Endothelial cell of umbilical vein (primary cell): ENCODE measurements at regions not wholly inside any gene's neighbourhood (a gene's known extent, or its start where the extent isn't known, plus 50 kb on each side); places are given as distances from the start of the nearest gene placed in this dataset.

ENCODE experiments used
- BruUV-seq: library from RNA; stranded (reverse); fragments of 400-500 nt; replicated peaks from 2 replicates; lab custom pipeline; 2021; lab: Mats Ljungman, UMichigan
- CTCF ChIA-PET: fragments of 300-600, 350-600 bp; sonication (Branson Sonifier 250); formaldehyde crosslinking; loops from one replicate; lab custom pipeline; 2021; ENCODE audit warnings: antibody characterized with exemption, inconsistent platforms; lab: Charles Lee
- POLR2A ChIA-PET: fragments of 300-600, 350-600 bp; sonication (Branson Sonifier 250); formaldehyde crosslinking; loops from one replicate; lab custom pipeline; 2021; ENCODE audit warnings: antibody characterized with exemption, inconsistent platforms; lab: Charles Lee
- DNase-seq: peaks from one replicate; pipeline ENCODE4 v3.0.0-alpha.2; 2011; ENCODE audit warnings: low read depth, low spot score
- FAIRE-seq: peaks from 2 replicates; lab custom pipeline; 2011; peaks lifted over from hg19 to GRCh38; lab: Jason Lieb, UNC
- H2AFZ ChIP-seq: 2 replicates; pipeline ENCODE4 v1.6.0; 2012; ENCODE audit warnings: low read depth, low read length, control low read depth, inconsistent platforms
- H3K27ac ChIP-seq: 2 replicates; pipeline ENCODE4 v1.5.1; 2011; ENCODE audit warnings: low read depth, mild to moderate bottlenecking, control low read depth, low read length, moderate library complexity; ENCODE audit not compliant: insufficient read depth
- H3K27me3 ChIP-seq, 2 experiments: 2 replicates each; pipeline versions ENCODE4 v1.6.0 to v1.6.1; 2011; ENCODE audit warnings: low read length in 2 of 2, mixed read lengths in 1 of 2; ENCODE audit not compliant: control insufficient read depth in 2 of 2, insufficient read depth in 2 of 2
- H3K36me3 ChIP-seq, 2 experiments: 2 replicates in 1 of 2; 3 replicates in 1 of 2; pipeline ENCODE4 v1.5.1; 2011; ENCODE audit warnings: low read length in 2 of 2, mild to moderate bottlenecking in 1 of 2, moderate library complexity in 1 of 2; ENCODE audit not compliant: control insufficient read depth in 2 of 2, insufficient read depth in 2 of 2; ENCODE audit errors: extremely low read depth in 1 of 2
- H3K4me1 ChIP-seq: 3 replicates; pipeline ENCODE4 v1.5.1; 2011; ENCODE audit warnings: mild to moderate bottlenecking, low read length; ENCODE audit not compliant: control insufficient read depth, insufficient read depth; ENCODE audit errors: extremely low read depth
- H3K4me2 ChIP-seq: 2 replicates; pipeline ENCODE4 v1.6.1; 2011; ENCODE audit warnings: low read length, control low read depth, mixed read lengths; ENCODE audit not compliant: insufficient read depth
- H3K4me3 ChIP-seq, 3 experiments: fragments of 200-600 bp in 1 of 3; sonication (generic), shearing (Covaris generic) in 1 of 3; replicated peaks in 1 of 3; 2 replicates each; pipeline ENCODE4 v1.5.1; 2011 to 2016; ENCODE audit warnings: control low read depth in 3 of 3, low read length in 3 of 3, mild to moderate bottlenecking in 2 of 3, inconsistent platforms in 1 of 3, low read depth in 1 of 3, moderate library complexity in 1 of 3; ENCODE audit not compliant: insufficient read depth in 1 of 3
- H3K79me2 ChIP-seq: 2 replicates; pipeline ENCODE4 v1.6.0; 2012; ENCODE audit warnings: low read length, inconsistent platforms; ENCODE audit not compliant: control insufficient read depth, insufficient read depth
- H3K9ac ChIP-seq: replicated peaks from 2 replicates; pipeline ENCODE3; 2011; ENCODE audit warnings: low read length, control low read depth; ENCODE audit not compliant: insufficient read depth; ENCODE audit errors: extremely low read depth
- H3K9me1 ChIP-seq: replicated peaks from 3 replicates; pipeline ENCODE4 v1.6.0; 2011; ENCODE audit warnings: mild to moderate bottlenecking, low read length; ENCODE audit not compliant: control insufficient read depth, insufficient read depth; ENCODE audit errors: extremely low read depth
- H3K9me3 ChIP-seq: replicated peaks from 2 replicates; pipeline ENCODE4 v1.5.1; 2012; ENCODE audit warnings: low read length, inconsistent platforms; ENCODE audit not compliant: control insufficient read depth, insufficient read depth
- H4K20me1 ChIP-seq: replicated peaks from 2 replicates; pipeline ENCODE3; 2011; ENCODE audit warnings: mild to moderate bottlenecking, low read length; ENCODE audit not compliant: control insufficient read depth, insufficient read depth; ENCODE audit errors: extremely low read depth
- EZH2 ChIP-seq: IDR thresholded peaks from 2 replicates; pipeline ENCODE4 v1.6.1; 2012; ENCODE audit warnings: borderline replicate concordance, low read depth, mild to moderate bottlenecking, moderate library complexity, low read length, inconsistent platforms; ENCODE audit not compliant: severe bottlenecking
- FOS ChIP-seq: IDR thresholded peaks from 2 replicates; pipeline ENCODE4 v1.6.1; 2011; ENCODE audit warnings: mild to moderate bottlenecking, low read length, moderate library complexity, borderline replicate concordance; ENCODE audit not compliant: insufficient read depth
- GATA2 ChIP-seq: IDR thresholded peaks from 2 replicates; pipeline ENCODE4 v1.7.0; 2011; ENCODE audit warnings: low read depth, mild to moderate bottlenecking, moderate library complexity, mixed read lengths, low read length; ENCODE audit not compliant: insufficient read length, insufficient read depth
- JUN ChIP-seq: IDR thresholded peaks from 2 replicates; pipeline ENCODE4 v1.6.1; 2011; ENCODE audit warnings: borderline replicate concordance, low read depth; ENCODE audit not compliant: insufficient read length, insufficient read depth
- MYC ChIP-seq: IDR thresholded peaks from one replicate; pipeline ENCODE4 v1.6.1; 2011; ENCODE audit warnings: mild to moderate bottlenecking, low read depth, low read length
- POLR2A ChIP-seq: IDR thresholded peaks from 2 replicates; pipeline ENCODE4 v1.6.1; 2012; ENCODE audit warnings: low read depth, mild to moderate bottlenecking, control low read depth, low read length
- POLR2AphosphoS5 ChIP-seq: IDR thresholded peaks from 2 replicates; pipeline ENCODE4 v1.6.1; 2012; ENCODE audit warnings: low read depth, mild to moderate bottlenecking, control low read depth, low read length, moderate library complexity; ENCODE audit not compliant: insufficient read depth
- dilution Hi-C: fragments of 300-500 bp; cut with MboI; formaldehyde crosslinking; loops from one replicate; pipeline ENCODE4 v1.15.0; 2019; ENCODE audit warnings: low sequenced_read_pairs; ENCODE audit not compliant: extremely low pct_ligation_motif_present
- intact Hi-C: fragments of 100-400 bp; cut with micrococcal nuclease; formaldehyde crosslinking; loops from one replicate; pipeline ENCODE4 v1.10.0; 2022
- TF ChIP-seq, protein P1 (sequence below): IDR thresholded peaks from 2 replicates; pipeline ENCODE4 v1.6.1; 2011; ENCODE audit not compliant: insufficient read depth, insufficient read length
- TF ChIP-seq, protein P2 (sequence below), 2 donors: IDR thresholded peaks; 1 replicate in 1 of 2; 2 replicates in 1 of 2; pipeline ENCODE4 v1.5.1; 2011; ENCODE audit warnings: low read length in 2 of 2, mild to moderate bottlenecking in 2 of 2, moderate library complexity in 2 of 2, control low read depth in 1 of 2, inconsistent platforms in 1 of 2, low read depth in 1 of 2; ENCODE audit not compliant: insufficient read depth in 1 of 2; ENCODE audit errors: extremely low read depth in 1 of 2

DNA sequence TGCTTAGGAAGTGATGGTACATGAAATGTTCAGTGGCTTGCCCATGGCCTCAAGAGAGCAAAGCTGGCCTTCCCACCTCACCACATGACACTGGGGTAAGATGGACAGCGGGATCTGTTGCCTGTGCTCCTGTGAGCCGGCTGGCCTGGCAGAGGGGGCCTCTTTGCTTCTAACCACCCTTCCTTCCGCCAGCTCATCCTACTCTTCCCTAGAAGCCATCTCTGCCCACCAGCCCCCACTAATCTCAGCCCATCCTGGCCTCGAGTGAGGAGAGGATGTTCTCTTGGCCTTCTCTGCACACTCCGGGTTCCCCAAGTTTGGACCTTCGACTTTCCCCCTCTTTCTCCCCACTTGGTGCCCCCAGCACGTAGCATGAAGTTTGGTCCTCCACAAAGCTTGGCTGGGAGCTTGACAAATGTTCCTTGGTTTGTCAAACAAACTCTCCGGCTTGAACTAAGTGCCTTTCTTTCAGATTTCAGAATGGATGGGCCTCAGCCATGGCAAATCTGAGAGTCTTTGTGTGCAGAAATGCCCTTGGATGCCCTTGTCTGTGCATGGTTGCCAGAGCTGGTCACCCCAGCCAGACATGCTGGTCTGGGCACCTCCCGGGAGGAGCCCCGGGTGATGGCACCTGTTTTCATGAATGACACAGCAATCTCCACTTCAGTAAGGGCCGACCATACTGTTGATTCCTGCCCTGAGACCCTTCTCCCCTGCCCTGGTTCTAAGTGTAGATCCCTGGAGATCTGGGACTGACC lies 145.5 kb downstream of the URI1 start:
- CTCF ChIA-PET: no interaction called here
- no TSS peak for BruUV-seq
- no peak for DNase-seq

More for the DNA sequence above, 145.5 kb downstream of the URI1 start:
- no peak overlapping the region for H3K4me2 ChIP-seq
- intact Hi-C loops (no loop called here), dilution Hi-C loops (no loop called here)
- no peaks in the 10 kb centered on the region for H3K79me2 ChIP-seq
- no peaks in the 10 kb centered on the region for H4K20me1 ChIP-seq
- H3K9me1 ChIP-seq: no peaks in the 10 kb centered on the region
- H3K9me3 ChIP-seq: peaks cover 2% of the 10 kb centered on the region
- no peaks in the 10 kb centered on the region for H3K27me3 ChIP-seq
- no peak for FAIRE-seq
- H2AFZ ChIP-seq: no peak overlapping the region
- no peaks in the 10 kb centered on the region for H3K4me1 ChIP-seq
- no peak overlapping the region for H3K4me3 ChIP-seq
- H3K36me3 ChIP-seq: no peaks in the 10 kb centered on the region
- TF ChIP-seq POLR2AphosphoS5: no peak
- no peak for TF ChIP-seq GATA2
- no peak for TF ChIP-seq FOS
- no peak for TF ChIP-seq MYC
- TF ChIP-seq, protein P1, sequence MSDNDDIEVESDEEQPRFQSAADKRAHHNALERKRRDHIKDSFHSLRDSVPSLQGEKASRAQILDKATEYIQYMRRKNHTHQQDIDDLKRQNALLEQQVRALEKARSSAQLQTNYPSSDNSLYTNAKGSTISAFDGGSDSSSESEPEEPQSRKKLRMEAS: no peak
- TF ChIP-seq, protein P2, sequence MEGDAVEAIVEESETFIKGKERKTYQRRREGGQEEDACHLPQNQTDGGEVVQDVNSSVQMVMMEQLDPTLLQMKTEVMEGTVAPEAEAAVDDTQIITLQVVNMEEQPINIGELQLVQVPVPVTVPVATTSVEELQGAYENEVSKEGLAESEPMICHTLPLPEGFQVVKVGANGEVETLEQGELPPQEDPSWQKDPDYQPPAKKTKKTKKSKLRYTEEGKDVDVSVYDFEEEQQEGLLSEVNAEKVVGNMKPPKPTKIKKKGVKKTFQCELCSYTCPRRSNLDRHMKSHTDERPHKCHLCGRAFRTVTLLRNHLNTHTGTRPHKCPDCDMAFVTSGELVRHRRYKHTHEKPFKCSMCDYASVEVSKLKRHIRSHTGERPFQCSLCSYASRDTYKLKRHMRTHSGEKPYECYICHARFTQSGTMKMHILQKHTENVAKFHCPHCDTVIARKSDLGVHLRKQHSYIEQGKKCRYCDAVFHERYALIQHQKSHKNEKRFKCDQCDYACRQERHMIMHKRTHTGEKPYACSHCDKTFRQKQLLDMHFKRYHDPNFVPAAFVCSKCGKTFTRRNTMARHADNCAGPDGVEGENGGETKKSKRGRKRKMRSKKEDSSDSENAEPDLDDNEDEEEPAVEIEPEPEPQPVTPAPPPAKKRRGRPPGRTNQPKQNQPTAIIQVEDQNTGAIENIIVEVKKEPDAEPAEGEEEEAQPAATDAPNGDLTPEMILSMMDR (IDR thresholded peaks at IDR 0.05; ENCODE audit: extremely low read depth in 1 of 2, insufficient read depth in 1 of 2, low read depth in 1 of 2, low read length in 2 of 2): no peak
- no peak for TF ChIP-seq JUN
- no peak for TF ChIP-seq POLR2A
- no peak for TF ChIP-seq EZH2
- POLR2A ChIA-PET: no interaction called here
- H3K27ac ChIP-seq: no peak overlapping the region
- H3K9ac ChIP-seq: no peak overlapping the region
